ENCODE measurements at regions not wholly inside any gene's neighbourhood (a gene's known extent, or its start where the extent isn't known, plus 50 kb on each side); places are given as distances from the start of the nearest gene placed in this dataset.

GRCh38 chr2:62304429-62305417, 108.8 kb downstream of the B3GNT2 start:
- DNase-seq (ENCODE audit: low read depth): peak; percentile 23

- no peak for DNase-seq (ENCODE audit: low read depth)
Observed at GRCh38 chr2:62303788-62304187, 107.9 kb downstream of the B3GNT2 start.

- DNase-seq (ENCODE audit: low read depth): no peak
Observed at GRCh38 chr2:62302631-62303435, 106.9 kb downstream of the B3GNT2 start.

GRCh38 chr2:62300925-62301324, 105.0 kb downstream of the B3GNT2 start:
- no peak for DNase-seq (ENCODE audit: low read depth)

GRCh38 chr2:62297624-62298010, 101.7 kb downstream of the B3GNT2 start:
- DNase-seq (ENCODE audit: low read depth): peak; percentile 33

GRCh38 chr2:62296832-62297623, 101.1 kb downstream of the B3GNT2 start:
- no peak for DNase-seq (ENCODE audit: low read depth)

- no peak for DNase-seq (ENCODE audit: low read depth)
Observed at GRCh38 chr2:62296034-62296831, 100.3 kb downstream of the B3GNT2 start.

GRCh38 chr2:62293490-62294271, 97.8 kb downstream of the B3GNT2 start:
- DNase-seq (ENCODE audit: low read depth): no peak

- no peak for DNase-seq (ENCODE audit: low read depth)
Observed at GRCh38 chr2:62293151-62293489, 97.2 kb downstream of the B3GNT2 start.

GRCh38 chr2:62292190-62292589, 96.3 kb downstream of the B3GNT2 start:
- no peak for DNase-seq (ENCODE audit: low read depth)

GRCh38 chr2:62291517-62292137, 95.7 kb downstream of the B3GNT2 start:
- DNase-seq (ENCODE audit: low read depth): no peak

- DNase-seq (ENCODE audit: low read depth): no peak
Observed at GRCh38 chr2:62291052-62291451, 95.1 kb downstream of the B3GNT2 start.

- DNase-seq (ENCODE audit: low read depth): peak; percentile 88
Observed at GRCh38 chr2:62287899-62288880, 92.3 kb downstream of the B3GNT2 start.

- DNase-seq (ENCODE audit: low read depth): no peak
Observed at GRCh38 chr2:62287282-62287681, 91.4 kb downstream of the B3GNT2 start.

- DNase-seq (ENCODE audit: low read depth): no peak
Observed at GRCh38 chr2:62286089-62286785, 90.3 kb downstream of the B3GNT2 start.

- DNase-seq (ENCODE audit: low read depth): peak; percentile 29
Observed at GRCh38 chr2:62284980-62285379, 89.1 kb downstream of the B3GNT2 start.

- DNase-seq (ENCODE audit: low read depth): peak; percentile 68
Observed at GRCh38 chr2:62284471-62284870, 88.6 kb downstream of the B3GNT2 start.

GRCh38 chr2:62283147-62283546, 87.2 kb downstream of the B3GNT2 start:
- DNase-seq (ENCODE audit: low read depth): no peak
